C4-2B (cell line): ENCODE measurements at regions not wholly inside any gene's neighbourhood (a gene's known extent, or its start where the extent isn't known, plus 50 kb on each side); places are given as distances from the start of the nearest gene placed in this dataset.

Experiments
- ZFX ChIP-seq: fragments of 450-650 bp; IDR thresholded peaks from 2 replicates; pipeline ENCODE4 v1.6.1; 2017
- TF ChIP-seq, protein P1 (sequence below): fragments of 450-650 bp; conservative IDR thresholded peaks from 2 replicates; pipeline ENCODE4 v1.5.1; 2017; ENCODE audit warnings: mild to moderate bottlenecking

DNA sequence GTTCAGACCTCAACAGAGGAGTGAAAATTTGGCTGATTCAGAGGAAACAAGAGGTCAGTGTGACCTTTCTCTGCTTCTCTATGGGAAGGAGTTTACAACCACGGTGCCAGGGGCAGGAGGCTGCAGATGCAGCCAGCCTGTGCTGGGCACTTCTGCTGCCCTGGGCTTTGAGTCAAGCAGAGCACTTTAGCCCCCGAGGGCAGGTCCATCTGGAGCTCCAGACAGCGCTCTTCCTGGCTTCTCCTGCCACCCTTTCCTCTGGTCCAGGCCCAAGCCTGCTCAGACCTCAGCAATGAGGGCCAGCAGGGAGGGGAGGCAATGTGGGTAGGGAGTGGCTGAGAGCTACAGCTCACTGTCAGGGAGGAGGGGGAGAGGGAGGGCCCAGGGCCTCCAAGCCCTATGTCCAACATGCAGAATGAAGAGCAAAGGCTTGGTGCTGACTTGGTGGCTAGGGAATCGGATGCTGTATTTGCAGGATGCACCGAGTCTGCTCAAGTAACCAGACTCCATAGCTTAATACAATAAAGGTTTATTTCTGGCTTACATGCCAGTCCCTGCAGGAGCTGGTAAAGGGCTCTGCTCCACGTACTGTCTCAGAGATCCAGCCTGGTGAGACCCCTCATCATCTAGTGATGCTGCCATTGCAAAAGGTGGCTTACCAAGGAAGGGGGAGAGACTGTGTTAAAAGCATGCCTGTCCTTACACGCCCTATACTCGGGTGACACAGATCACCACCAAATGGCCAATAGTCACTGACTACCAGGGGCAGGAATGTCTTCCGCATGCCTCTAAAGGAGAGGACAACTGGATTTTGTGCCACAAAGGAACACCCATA is 481.6 kb downstream of the RPS24 start:
- TF ChIP-seq, protein P1, sequence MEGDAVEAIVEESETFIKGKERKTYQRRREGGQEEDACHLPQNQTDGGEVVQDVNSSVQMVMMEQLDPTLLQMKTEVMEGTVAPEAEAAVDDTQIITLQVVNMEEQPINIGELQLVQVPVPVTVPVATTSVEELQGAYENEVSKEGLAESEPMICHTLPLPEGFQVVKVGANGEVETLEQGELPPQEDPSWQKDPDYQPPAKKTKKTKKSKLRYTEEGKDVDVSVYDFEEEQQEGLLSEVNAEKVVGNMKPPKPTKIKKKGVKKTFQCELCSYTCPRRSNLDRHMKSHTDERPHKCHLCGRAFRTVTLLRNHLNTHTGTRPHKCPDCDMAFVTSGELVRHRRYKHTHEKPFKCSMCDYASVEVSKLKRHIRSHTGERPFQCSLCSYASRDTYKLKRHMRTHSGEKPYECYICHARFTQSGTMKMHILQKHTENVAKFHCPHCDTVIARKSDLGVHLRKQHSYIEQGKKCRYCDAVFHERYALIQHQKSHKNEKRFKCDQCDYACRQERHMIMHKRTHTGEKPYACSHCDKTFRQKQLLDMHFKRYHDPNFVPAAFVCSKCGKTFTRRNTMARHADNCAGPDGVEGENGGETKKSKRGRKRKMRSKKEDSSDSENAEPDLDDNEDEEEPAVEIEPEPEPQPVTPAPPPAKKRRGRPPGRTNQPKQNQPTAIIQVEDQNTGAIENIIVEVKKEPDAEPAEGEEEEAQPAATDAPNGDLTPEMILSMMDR: no peak
- no peak for TF ChIP-seq ZFX
